GM18498 (cell line): ENCODE measurements at regions not wholly inside any gene's neighbourhood (a gene's known extent, or its start where the extent isn't known, plus 50 kb on each side); places are given as distances from the start of the nearest gene placed in this dataset.
"Not testable (repeated sequence)": the region's sequence is repeated elsewhere in the genome, so short reads cannot be mapped to it uniquely, and the experiment has no call there.

ENCODE experiments used
- ATAC-seq: cut with Tn5 transposase; IDR thresholded peaks from one replicate; pipeline ENCODE4 v1.9.1; 2021; ENCODE audit warnings: mild to moderate bottlenecking, moderate library complexity; ENCODE audit not compliant: unreplicated experiment

DNA sequence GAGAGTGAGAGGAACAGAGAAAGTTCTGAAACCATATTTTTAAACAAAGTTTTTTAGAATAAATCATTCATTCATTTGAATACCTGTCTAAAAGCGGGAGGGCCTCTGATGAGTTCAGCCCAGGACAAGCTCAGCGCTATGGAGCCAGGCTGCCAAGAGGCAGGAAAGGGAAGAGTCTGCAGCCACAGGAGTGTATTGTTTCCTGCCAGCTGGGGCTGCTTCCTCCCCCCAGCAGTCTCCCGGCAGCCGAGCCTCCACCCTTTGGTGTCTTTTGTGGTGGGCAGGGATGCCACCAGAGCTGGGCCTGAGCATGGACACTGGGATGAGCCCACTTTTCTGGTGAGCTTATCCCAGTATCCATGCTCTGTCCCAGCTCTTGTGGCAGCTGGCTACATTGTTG, 199.5 kb upstream of the TPRG1 start:
- ATAC-seq = no peak

DNA sequence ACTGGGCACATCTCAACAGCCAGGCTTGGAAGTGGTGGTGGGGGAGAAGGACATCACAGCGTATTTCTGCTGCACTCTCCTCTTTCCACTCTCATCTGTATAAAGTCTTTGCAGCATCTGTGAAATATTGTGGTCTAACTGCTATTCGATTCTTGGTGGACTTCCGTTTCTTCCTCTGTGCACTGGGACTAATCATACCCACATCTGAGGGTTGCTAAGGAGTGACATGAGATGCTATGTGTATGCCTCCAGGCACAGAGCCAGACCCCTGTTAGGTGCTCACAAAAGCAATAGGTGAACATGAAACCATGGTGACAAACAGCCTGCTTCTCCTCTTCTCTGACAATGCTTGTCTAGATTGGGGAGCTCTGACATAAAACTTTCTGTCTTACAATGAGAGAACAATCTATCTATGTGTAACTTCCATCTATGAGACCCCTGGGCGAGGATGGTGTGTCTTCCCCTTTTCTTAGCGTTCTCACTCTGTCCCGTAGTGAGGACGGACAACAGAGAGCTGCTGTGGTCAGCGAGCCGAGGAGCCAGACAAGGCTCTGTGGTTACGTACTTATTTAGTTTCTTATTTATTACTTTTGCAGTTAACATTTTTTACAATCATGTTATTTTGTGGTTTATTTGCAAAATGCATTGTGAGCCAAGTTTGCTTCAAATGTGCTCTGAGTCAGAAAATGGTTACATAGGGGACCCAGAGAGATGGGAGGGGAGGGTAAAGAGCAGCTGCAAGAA, 196.7 kb upstream of the TPRG1 start:
- no peak for ATAC-seq

DNA sequence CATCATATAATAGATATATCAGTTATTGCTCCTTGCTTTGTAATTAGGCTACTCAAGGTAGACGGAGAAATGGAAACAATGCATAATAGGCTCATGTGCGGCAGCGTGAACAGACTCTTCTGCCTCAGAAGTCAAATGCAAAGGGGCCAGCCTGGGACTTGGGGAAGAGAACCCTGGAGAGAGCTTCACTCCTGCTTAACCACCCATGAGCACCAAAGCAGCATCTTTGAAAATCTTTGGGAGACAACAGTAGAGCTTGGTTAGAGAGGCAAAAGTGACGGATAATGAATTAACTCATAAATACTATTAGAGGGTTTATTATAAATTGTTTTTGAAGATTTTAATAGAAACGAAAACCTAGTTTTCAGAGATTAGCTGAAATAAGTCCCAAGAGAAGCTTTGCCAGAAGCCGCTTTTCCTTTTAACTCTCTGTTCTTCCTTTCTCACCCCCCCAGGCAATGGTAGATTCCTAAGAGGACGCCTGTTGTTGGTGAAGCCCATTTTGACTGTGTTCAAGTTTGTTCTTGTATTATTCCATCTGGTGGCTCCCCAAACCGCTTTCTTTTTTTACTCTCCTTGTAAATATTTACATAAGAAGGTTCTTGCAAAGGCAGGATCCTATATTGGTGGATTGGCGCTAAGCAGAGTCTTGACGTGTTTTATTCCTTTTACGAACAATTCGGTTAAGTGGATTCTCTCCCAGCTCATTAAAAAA, 196.0 kb upstream of the TPRG1 start:
- ATAC-seq = no peak

- no peak for ATAC-seq
Observed at GRCh38 chr3:188976407-188976806, 195.4 kb upstream of the TPRG1 start.

DNA sequence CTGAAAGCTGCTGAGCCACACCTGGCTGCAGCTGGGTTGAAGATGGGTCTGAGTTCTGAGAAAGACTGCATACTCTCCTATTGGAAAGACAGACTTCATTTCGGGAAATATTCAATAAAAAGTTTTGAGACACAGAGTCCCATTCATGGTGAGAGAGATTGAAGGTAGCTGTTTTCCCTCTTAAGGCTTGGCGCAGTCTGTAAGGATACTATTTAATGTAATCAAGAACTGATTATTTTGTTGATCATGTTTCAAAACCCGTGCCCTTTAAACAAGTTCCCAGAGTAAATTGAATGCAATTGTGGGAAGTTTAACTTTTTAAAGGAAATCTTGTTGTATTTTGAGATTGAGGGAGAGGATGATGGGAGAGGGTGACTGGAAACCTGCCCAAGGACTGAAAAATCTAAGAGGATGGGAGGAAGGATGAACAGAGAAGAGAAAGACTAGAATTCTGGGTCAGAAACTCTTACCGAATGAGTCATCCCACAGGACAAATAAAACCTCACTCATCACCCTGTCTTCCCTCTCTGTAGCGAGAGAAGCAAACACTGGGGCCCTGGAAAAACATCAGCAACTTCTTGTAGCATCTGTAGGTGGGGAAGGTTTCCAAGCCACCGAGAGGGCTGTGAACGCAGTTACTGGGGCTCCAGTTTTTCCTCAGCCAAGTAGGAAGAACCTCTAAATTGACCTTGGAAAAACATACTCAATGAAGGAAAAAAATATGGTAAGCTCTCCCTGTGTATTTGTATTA, 193.2 kb upstream of the TPRG1 start:
- no peak for ATAC-seq

GRCh38 chr3:188979248-188979647, 192.5 kb upstream of the TPRG1 start:
- no peak for ATAC-seq

- ATAC-seq = no peak
Observed at GRCh38 chr3:188979669-188980310, 192.0 kb upstream of the TPRG1 start.

DNA sequence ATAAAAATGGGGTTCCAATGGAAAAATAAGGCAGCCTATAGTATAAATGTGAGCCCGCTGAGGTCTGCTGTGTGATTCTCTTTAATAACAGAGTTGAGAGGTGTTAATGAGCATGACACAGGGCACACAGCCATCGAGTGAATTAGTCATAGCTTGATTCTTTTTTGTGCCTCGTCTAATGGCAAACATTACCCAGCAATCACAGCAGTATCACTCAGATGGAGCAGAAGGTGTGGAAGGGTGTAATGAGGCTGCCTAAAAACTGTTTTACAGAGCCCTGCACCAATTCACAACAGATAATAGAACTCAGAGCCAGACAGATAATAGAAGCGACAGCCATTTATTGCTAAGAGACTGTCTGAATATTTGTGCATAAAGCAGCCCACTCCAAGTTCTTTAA, 178.6 kb upstream of the TPRG1 start:
- ATAC-seq = no peak

DNA sequence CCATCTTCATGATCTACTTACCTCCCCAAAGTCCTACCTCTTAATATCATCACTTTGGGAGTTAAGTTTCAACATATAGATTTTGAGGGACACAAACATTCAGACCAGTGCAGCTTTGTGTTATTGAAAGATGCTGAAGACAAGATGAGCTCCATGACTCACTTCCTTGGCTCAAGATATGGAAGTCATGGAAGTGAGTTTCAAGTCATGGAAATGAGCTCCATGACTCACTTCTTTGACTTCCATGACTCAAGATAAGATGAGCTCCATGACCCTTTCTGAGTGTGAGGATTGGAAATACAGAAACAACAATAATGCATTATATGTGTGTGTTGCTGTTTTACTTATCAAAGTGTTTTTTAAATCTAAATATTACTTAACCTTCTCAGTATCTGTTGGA, 170.2 kb upstream of the TPRG1 start:
- no peak for ATAC-seq

DNA sequence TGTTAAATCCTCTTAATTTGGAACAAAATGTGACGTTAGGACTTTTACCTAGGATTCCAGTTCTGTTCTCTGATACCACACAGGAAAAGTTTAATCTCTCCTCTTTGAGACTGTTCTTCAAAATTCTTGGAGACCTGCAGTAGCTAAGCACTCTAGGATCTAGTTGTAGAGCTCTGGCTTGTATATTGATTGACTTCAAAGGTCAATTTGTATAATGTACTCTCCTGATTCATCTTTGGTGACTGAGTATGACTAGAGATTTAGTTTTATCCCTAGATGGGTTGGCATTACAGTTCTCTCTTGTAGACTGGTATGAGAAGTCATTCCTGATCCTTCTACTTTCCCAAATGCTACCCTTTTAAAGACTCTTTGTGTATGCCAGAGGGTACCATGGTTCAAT, 168.4 kb upstream of the TPRG1 start:
- ATAC-seq = no peak

DNA sequence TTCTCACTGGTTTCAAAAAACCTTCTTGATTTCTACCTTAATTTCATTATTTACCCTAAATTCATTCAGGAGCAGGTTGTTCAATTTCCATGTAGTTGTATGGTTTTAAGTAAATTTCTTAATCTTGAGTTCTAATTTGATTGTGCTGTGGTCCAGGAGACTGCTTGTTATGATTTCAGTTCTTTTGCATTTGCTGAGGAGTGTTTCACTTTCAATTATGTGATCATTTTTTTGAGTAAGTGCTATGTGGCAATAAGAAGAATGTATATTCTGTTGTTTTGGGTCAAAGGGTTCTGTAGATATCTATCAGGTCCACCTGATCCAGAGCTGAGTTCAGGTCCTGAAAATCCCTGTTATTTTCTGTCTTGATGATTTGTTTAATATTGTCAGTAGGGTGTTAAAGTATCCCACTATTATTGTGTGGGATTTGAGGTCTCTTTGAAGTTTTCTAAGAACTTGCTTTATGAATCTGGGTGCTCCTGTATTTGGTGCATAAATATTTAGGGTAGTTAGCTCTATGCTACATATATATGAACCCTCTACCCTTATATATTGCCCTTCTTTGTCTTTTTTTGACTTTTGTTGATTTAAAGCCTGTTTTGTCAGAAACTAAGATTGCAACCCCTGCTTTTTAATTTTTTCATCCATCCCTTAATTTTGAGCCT, 158.4 kb upstream of the TPRG1 start:
- ATAC-seq = no peak

DNA sequence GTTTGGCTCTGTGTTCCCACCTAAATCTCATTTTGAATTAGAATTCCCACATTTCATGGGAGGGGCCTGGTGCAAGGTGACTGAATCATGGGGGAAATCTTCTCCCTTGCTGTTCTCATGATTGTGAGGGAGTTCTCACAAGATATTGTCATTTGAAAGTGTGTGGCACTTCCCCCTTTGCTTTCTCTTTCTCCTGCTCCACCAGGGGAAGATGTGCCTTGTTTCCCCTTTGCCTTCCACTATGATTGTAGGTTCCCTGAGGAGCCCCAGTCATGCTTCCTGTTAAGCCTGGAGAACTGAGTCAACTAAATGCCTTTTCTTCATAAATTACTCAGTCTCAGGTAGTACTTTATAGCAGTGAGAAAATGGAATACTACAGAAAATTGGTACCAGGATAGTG, 157.2 kb upstream of the TPRG1 start:
- no peak for ATAC-seq

- ATAC-seq = not testable (repeated sequence)
Observed at GRCh38 chr3:189022576-189023466, 148.9 kb upstream of the TPRG1 start.

DNA sequence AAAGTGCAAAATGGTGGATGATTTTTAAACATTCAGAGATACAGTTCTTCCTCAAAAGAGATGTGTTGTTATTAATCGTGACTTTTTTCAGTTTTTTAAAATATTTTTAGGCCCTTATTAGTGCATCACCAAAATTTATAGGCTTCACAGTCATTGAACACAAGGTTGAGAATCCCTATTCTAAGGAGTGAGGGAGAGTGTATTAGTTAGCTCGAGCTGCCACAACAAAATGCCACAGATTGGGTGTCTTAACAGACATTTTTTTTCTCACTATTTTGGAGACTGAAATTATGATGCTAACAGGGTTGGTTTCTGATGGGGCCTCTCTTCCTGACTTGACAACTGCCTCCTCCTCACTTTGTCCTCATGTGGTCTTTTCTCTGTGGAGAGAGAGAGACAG, 145.9 kb upstream of the TPRG1 start:
- ATAC-seq = no peak

- ATAC-seq = no peak
Observed at GRCh38 chr3:189027626-189028155, 144.1 kb upstream of the TPRG1 start.

- no peak for ATAC-seq
Observed at GRCh38 chr3:189038773-189039745, 132.7 kb upstream of the TPRG1 start.

DNA sequence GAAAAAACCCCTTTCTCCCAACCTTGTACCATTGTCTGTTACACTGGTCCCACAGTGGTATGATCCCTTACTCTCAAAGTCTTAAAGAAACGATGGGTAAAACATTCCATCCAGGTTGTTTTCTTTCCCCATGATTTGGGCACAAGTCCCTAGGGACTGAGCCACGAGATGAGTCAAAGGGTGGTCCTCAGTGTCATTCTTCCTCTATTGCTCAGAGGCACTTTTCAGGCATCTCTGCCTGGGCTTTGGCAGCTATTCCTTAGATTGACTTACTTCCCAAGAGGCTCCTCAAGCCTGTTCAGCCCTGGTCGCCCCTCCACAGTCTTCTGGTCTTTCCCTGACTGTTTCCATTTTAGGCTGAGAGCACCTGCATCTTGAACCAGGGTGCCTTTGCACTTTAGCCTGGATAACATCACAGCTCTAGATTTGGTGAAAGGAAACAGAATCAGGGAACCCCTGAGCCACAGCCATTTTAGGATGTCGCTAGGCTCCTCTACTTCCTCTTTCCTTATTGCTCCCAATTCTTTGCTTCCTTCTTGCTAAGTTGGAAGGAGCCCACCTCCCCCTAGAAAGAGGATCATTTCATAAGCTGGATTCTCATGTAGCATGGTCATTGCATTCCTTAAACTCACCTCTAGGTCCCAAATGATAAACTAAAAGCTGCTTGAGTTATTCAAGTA, 131.0 kb upstream of the TPRG1 start:
- no peak for ATAC-seq
